Cardiac muscle cell (in vitro differentiated cells and primary cell): ENCODE measurements at regions not wholly inside any gene's neighbourhood (a gene's known extent, or its start where the extent isn't known, plus 50 kb on each side); places are given as distances from the start of the nearest gene placed in this dataset.

Experiments
- DNase-seq, 2 donors: peaks; one replicate each; pipeline versions ENCODE4 v3.0.0 to v3.0.0-alpha.2; 2010 to 2017; ENCODE audit warnings: low read depth in 1 of 2, low spot score in 1 of 2
- H3K27ac ChIP-seq: fragments of 200-600 bp; sonication (generic); 2 replicates; pipeline ENCODE4 v1.5.1; 2016
- H3K27me3 ChIP-seq: fragments of 200-600 bp; sonication (generic); 2 replicates; pipeline ENCODE4 v1.6.0; 2016; ENCODE audit warnings: control low read depth
- H3K36me3 ChIP-seq: fragments of 200-600 bp; sonication (generic); 2 replicates; pipeline ENCODE4 v1.5.1; 2016; ENCODE audit warnings: control low read depth
- H3K4me1 ChIP-seq: fragments of 200-600 bp; sonication (generic); 2 replicates; pipeline ENCODE4 v1.8.1; 2017; ENCODE audit warnings: low read depth, mild to moderate bottlenecking, mixed run types
- H3K4me3 ChIP-seq: fragments of 200-600 bp; sonication (generic); 2 replicates; pipeline ENCODE4 v1.5.1; 2016; ENCODE audit warnings: mild to moderate bottlenecking
- H3K9me3 ChIP-seq: fragments of 200-600 bp; sonication (generic); 2 replicates; pipeline ENCODE4 v1.5.1; 2017; ENCODE audit warnings: low read depth, mild to moderate bottlenecking, control low read depth
- CTCF ChIP-seq: IDR thresholded peaks from 2 replicates; pipeline ENCODE4 v1.5.1; 2012; ENCODE audit warnings: low read depth, mild to moderate bottlenecking, low read length

- no peak for TF ChIP-seq CTCF
- no peak overlapping the region for H3K27ac ChIP-seq
- no peaks in the 10 kb centered on the region for H3K36me3 ChIP-seq
- no peak for DNase-seq
- H3K4me3 ChIP-seq: no peak overlapping the region
- H3K27me3 ChIP-seq: no peaks in the 10 kb centered on the region
- no peaks in the 10 kb centered on the region for H3K9me3 ChIP-seq
- H3K4me1 ChIP-seq: peaks cover 12% of the 10 kb centered on the region
Observed at GRCh38 chr6:163857421-163857820, 442.9 kb downstream of the QKI start.

GRCh38 chr6:163850874-163851273 is 436.4 kb downstream of the QKI start:
- H3K4me1 ChIP-seq: no peaks in the 10 kb centered on the region
- H3K36me3 ChIP-seq: no peaks in the 10 kb centered on the region
- no peak overlapping the region for H3K27ac ChIP-seq
- H3K4me3 ChIP-seq: no peak overlapping the region
- no peaks in the 10 kb centered on the region for H3K9me3 ChIP-seq
- DNase-seq: no peak
- no peaks in the 10 kb centered on the region for H3K27me3 ChIP-seq
- no peak for TF ChIP-seq CTCF

- no peak overlapping the region for H3K4me3 ChIP-seq
- H3K27me3 ChIP-seq: no peaks in the 10 kb centered on the region
- no peaks in the 10 kb centered on the region for H3K4me1 ChIP-seq
- no peaks in the 10 kb centered on the region for H3K36me3 ChIP-seq
- H3K9me3 ChIP-seq: no peaks in the 10 kb centered on the region
- DNase-seq: no peak
- H3K27ac ChIP-seq: no peak overlapping the region
- TF ChIP-seq CTCF: no peak
Observed at GRCh38 chr6:163844761-163845160, 430.2 kb downstream of the QKI start.

- no peaks in the 10 kb centered on the region for H3K27me3 ChIP-seq
Observed at GRCh38 chr6:163844357-163844756, 429.8 kb downstream of the QKI start.

GRCh38 chr6:163843218-163843617 is 428.7 kb downstream of the QKI start:
- H3K9me3 ChIP-seq: no peaks in the 10 kb centered on the region
- H3K36me3 ChIP-seq: no peaks in the 10 kb centered on the region
- TF ChIP-seq CTCF: no peak
- H3K4me3 ChIP-seq: no peak overlapping the region
- DNase-seq: no peak
- H3K27ac ChIP-seq: no peak overlapping the region
- no peaks in the 10 kb centered on the region for H3K4me1 ChIP-seq
- no peaks in the 10 kb centered on the region for H3K27me3 ChIP-seq

More at GRCh38 chr6:163844357-163844756, 429.8 kb downstream of the QKI start:
- H3K4me3 ChIP-seq: no peak overlapping the region
- TF ChIP-seq CTCF: no peak
- no peaks in the 10 kb centered on the region for H3K9me3 ChIP-seq
- no peak for DNase-seq
- H3K36me3 ChIP-seq: no peaks in the 10 kb centered on the region
- H3K27ac ChIP-seq: no peak overlapping the region
- no peaks in the 10 kb centered on the region for H3K4me1 ChIP-seq

GRCh38 chr6:163842467-163842866 is 427.9 kb downstream of the QKI start:
- no peak overlapping the region for H3K4me3 ChIP-seq
- H3K9me3 ChIP-seq: no peaks in the 10 kb centered on the region
- H3K4me1 ChIP-seq: no peaks in the 10 kb centered on the region
- H3K27me3 ChIP-seq: no peaks in the 10 kb centered on the region
- H3K36me3 ChIP-seq: no peaks in the 10 kb centered on the region
- TF ChIP-seq CTCF: no peak
- H3K27ac ChIP-seq: no peak overlapping the region
- no peak for DNase-seq
